ENCODE measurements at regions not wholly inside any gene's neighbourhood (a gene's known extent, or its start where the extent isn't known, plus 50 kb on each side); places are given as distances from the start of the nearest gene placed in this dataset.
"Not testable (repeated sequence)": the region's sequence is repeated elsewhere in the genome, so short reads cannot be mapped to it uniquely, and the experiment has no call there.

- Histone ChIP-seq H3K4me1 (ENCODE audit: control insufficient read depth in 1 of 2, insufficient read depth in 2 of 2, low read length in 2 of 2) (no peaks in the 10 kb centered on the region), H3K27me3 (ENCODE audit: control insufficient read depth in 1 of 2, insufficient read depth in 2 of 2, low read length in 2 of 2) (no peaks in the 10 kb centered on the region), H3K36me3 (ENCODE audit: control insufficient read depth in 1 of 2, insufficient read depth in 2 of 2, low read length in 2 of 2) (no peaks in the 10 kb centered on the region), H3K27ac (ENCODE audit: low read depth, low read length) (no peak overlapping the region), H3K9me3 (ENCODE audit: control insufficient read depth in 1 of 2, low read length in 2 of 2) (no peaks in the 10 kb centered on the region), H3K4me3 (ENCODE audit: low read depth in 1 of 2, low read length in 2 of 2) (no peak overlapping the region), H3K9ac (ENCODE audit: low read depth in 1 of 2, low read length in 2 of 2) (no peak overlapping the region)
These were observed 297.4 kb upstream of the DKK2 start for GRCh38 chr4:107333518-107333917.

GRCh38 chr4:107332656-107333055 lies 296.5 kb upstream of the DKK2 start:
- H3K4me3 ChIP-seq (ENCODE audit: low read depth in 1 of 2, low read length in 2 of 2); H3K36me3 ChIP-seq (ENCODE audit: control insufficient read depth in 1 of 2, insufficient read depth in 2 of 2, low read length in 2 of 2); H3K4me1 ChIP-seq (ENCODE audit: control insufficient read depth in 1 of 2, insufficient read depth in 2 of 2, low read length in 2 of 2); H3K9me3 ChIP-seq (ENCODE audit: control insufficient read depth in 1 of 2, low read length in 2 of 2); H3K27me3 ChIP-seq (ENCODE audit: control insufficient read depth in 1 of 2, insufficient read depth in 2 of 2, low read length in 2 of 2); H3K9ac ChIP-seq (ENCODE audit: low read depth in 1 of 2, low read length in 2 of 2); H3K27ac ChIP-seq (ENCODE audit: low read depth, low read length): not testable (repeated sequence)

GRCh38 chr4:107330916-107331315 lies 294.8 kb upstream of the DKK2 start:
- H3K9ac ChIP-seq (ENCODE audit: low read depth in 1 of 2, low read length in 2 of 2) = no peak overlapping the region
- H3K27me3 ChIP-seq (ENCODE audit: control insufficient read depth in 1 of 2, insufficient read depth in 2 of 2, low read length in 2 of 2) = no peaks in the 10 kb centered on the region
- H3K9me3 ChIP-seq (ENCODE audit: control insufficient read depth in 1 of 2, low read length in 2 of 2) = peaks cover 0 to 8% of the 10 kb centered on the region in 2 donors
- H3K36me3 ChIP-seq (ENCODE audit: control insufficient read depth in 1 of 2, insufficient read depth in 2 of 2, low read length in 2 of 2) = no peaks in the 10 kb centered on the region
- H3K4me1 ChIP-seq (ENCODE audit: control insufficient read depth in 1 of 2, insufficient read depth in 2 of 2, low read length in 2 of 2) = no peaks in the 10 kb centered on the region
- H3K27ac ChIP-seq (ENCODE audit: low read depth, low read length) = no peak overlapping the region
- H3K4me3 ChIP-seq (ENCODE audit: low read depth in 1 of 2, low read length in 2 of 2) = no peak overlapping the region

- Histone ChIP-seq H3K9me3 (ENCODE audit: control insufficient read depth in 1 of 2, low read length in 2 of 2) (no peaks in the 10 kb centered on the region), H3K36me3 (ENCODE audit: control insufficient read depth in 1 of 2, insufficient read depth in 2 of 2, low read length in 2 of 2) (no peaks in the 10 kb centered on the region), H3K4me3 (ENCODE audit: low read depth in 1 of 2, low read length in 2 of 2) (no peak overlapping the region), H3K27me3 (ENCODE audit: control insufficient read depth in 1 of 2, insufficient read depth in 2 of 2, low read length in 2 of 2) (no peaks in the 10 kb centered on the region), H3K9ac (ENCODE audit: low read depth in 1 of 2, low read length in 2 of 2) (no peak overlapping the region), H3K4me1 (ENCODE audit: control insufficient read depth in 1 of 2, insufficient read depth in 2 of 2, low read length in 2 of 2) (no peaks in the 10 kb centered on the region), H3K27ac (ENCODE audit: low read depth, low read length) (no peak overlapping the region)
These were observed 283.3 kb upstream of the DKK2 start for GRCh38 chr4:107319386-107319785.

- Histone ChIP-seq H3K36me3 (ENCODE audit: control insufficient read depth in 1 of 2, insufficient read depth in 2 of 2, low read length in 2 of 2) (no peaks in the 10 kb centered on the region), H3K4me1 (ENCODE audit: control insufficient read depth in 1 of 2, insufficient read depth in 2 of 2, low read length in 2 of 2) (no peaks in the 10 kb centered on the region), H3K9me3 (ENCODE audit: control insufficient read depth in 1 of 2, low read length in 2 of 2) (no peaks in the 10 kb centered on the region), H3K9ac (ENCODE audit: low read depth in 1 of 2, low read length in 2 of 2) (no peak overlapping the region), H3K4me3 (ENCODE audit: low read depth in 1 of 2, low read length in 2 of 2) (no peak overlapping the region), H3K27ac (ENCODE audit: low read depth, low read length) (no peak overlapping the region), H3K27me3 (ENCODE audit: control insufficient read depth in 1 of 2, insufficient read depth in 2 of 2, low read length in 2 of 2) (no peaks in the 10 kb centered on the region)
These were observed 282.0 kb upstream of the DKK2 start for GRCh38 chr4:107318078-107318477.

GRCh38 chr4:107317611-107318010 lies 281.5 kb upstream of the DKK2 start:
- Histone ChIP-seq H3K9me3 (ENCODE audit: control insufficient read depth in 1 of 2, low read length in 2 of 2) (no peaks in the 10 kb centered on the region), H3K9ac (ENCODE audit: low read depth in 1 of 2, low read length in 2 of 2) (no peak overlapping the region), H3K27ac (ENCODE audit: low read depth, low read length) (no peak overlapping the region), H3K4me3 (ENCODE audit: low read depth in 1 of 2, low read length in 2 of 2) (no peak overlapping the region), H3K27me3 (ENCODE audit: control insufficient read depth in 1 of 2, insufficient read depth in 2 of 2, low read length in 2 of 2) (no peaks in the 10 kb centered on the region), H3K4me1 (ENCODE audit: control insufficient read depth in 1 of 2, insufficient read depth in 2 of 2, low read length in 2 of 2) (no peaks in the 10 kb centered on the region), H3K36me3 (ENCODE audit: control insufficient read depth in 1 of 2, insufficient read depth in 2 of 2, low read length in 2 of 2) (no peaks in the 10 kb centered on the region)

- Histone ChIP-seq H3K27ac (ENCODE audit: low read depth, low read length) (no peak overlapping the region), H3K4me3 (ENCODE audit: low read depth in 1 of 2, low read length in 2 of 2) (no peak overlapping the region), H3K27me3 (ENCODE audit: control insufficient read depth in 1 of 2, insufficient read depth in 2 of 2, low read length in 2 of 2) (no peaks in the 10 kb centered on the region), H3K9me3 (ENCODE audit: control insufficient read depth in 1 of 2, low read length in 2 of 2) (no peaks in the 10 kb centered on the region), H3K36me3 (ENCODE audit: control insufficient read depth in 1 of 2, insufficient read depth in 2 of 2, low read length in 2 of 2) (no peaks in the 10 kb centered on the region), H3K4me1 (ENCODE audit: control insufficient read depth in 1 of 2, insufficient read depth in 2 of 2, low read length in 2 of 2) (no peaks in the 10 kb centered on the region), H3K9ac (ENCODE audit: low read depth in 1 of 2, low read length in 2 of 2) (no peak overlapping the region)
These were observed 279.5 kb upstream of the DKK2 start for GRCh38 chr4:107315584-107315983.

GRCh38 chr4:107314156-107314555 lies 278.0 kb upstream of the DKK2 start:
- Histone ChIP-seq H3K9ac (ENCODE audit: low read depth in 1 of 2, low read length in 2 of 2) (no peak overlapping the region), H3K36me3 (ENCODE audit: control insufficient read depth in 1 of 2, insufficient read depth in 2 of 2, low read length in 2 of 2) (no peaks in the 10 kb centered on the region), H3K27ac (ENCODE audit: low read depth, low read length) (no peak overlapping the region), H3K4me1 (ENCODE audit: control insufficient read depth in 1 of 2, insufficient read depth in 2 of 2, low read length in 2 of 2) (no peaks in the 10 kb centered on the region), H3K4me3 (ENCODE audit: low read depth in 1 of 2, low read length in 2 of 2) (no peak overlapping the region), H3K9me3 (ENCODE audit: control insufficient read depth in 1 of 2, low read length in 2 of 2) (no peaks in the 10 kb centered on the region), H3K27me3 (ENCODE audit: control insufficient read depth in 1 of 2, insufficient read depth in 2 of 2, low read length in 2 of 2) (no peaks in the 10 kb centered on the region)

- H3K4me3 ChIP-seq (ENCODE audit: low read depth in 1 of 2, low read length in 2 of 2) = no peak overlapping the region
- no peak overlapping the region for H3K9ac ChIP-seq (ENCODE audit: low read depth in 1 of 2, low read length in 2 of 2)
- no peaks in the 10 kb centered on the region for H3K9me3 ChIP-seq (ENCODE audit: control insufficient read depth in 1 of 2, low read length in 2 of 2)
- H3K36me3 ChIP-seq (ENCODE audit: control insufficient read depth in 1 of 2, insufficient read depth in 2 of 2, low read length in 2 of 2) = no peaks in the 10 kb centered on the region
- no peaks in the 10 kb centered on the region for H3K4me1 ChIP-seq (ENCODE audit: control insufficient read depth in 1 of 2, insufficient read depth in 2 of 2, low read length in 2 of 2)
- H3K27ac ChIP-seq (ENCODE audit: low read depth, low read length) = no peak overlapping the region
- H3K27me3 ChIP-seq (ENCODE audit: control insufficient read depth in 1 of 2, insufficient read depth in 2 of 2, low read length in 2 of 2) = no peaks in the 10 kb centered on the region
These were observed 276.3 kb upstream of the DKK2 start for GRCh38 chr4:107312366-107312765.

- H3K4me1 ChIP-seq (ENCODE audit: control insufficient read depth in 1 of 2, insufficient read depth in 2 of 2, low read length in 2 of 2) = no peaks in the 10 kb centered on the region
- H3K27me3 ChIP-seq (ENCODE audit: control insufficient read depth in 1 of 2, insufficient read depth in 2 of 2, low read length in 2 of 2) = no peaks in the 10 kb centered on the region
- H3K36me3 ChIP-seq (ENCODE audit: control insufficient read depth in 1 of 2, insufficient read depth in 2 of 2, low read length in 2 of 2) = no peaks in the 10 kb centered on the region
- H3K27ac ChIP-seq (ENCODE audit: low read depth, low read length) = no peak overlapping the region
- H3K4me3 ChIP-seq (ENCODE audit: low read depth in 1 of 2, low read length in 2 of 2) = no peak overlapping the region
- no peak overlapping the region for H3K9ac ChIP-seq (ENCODE audit: low read depth in 1 of 2, low read length in 2 of 2)
- H3K9me3 ChIP-seq (ENCODE audit: control insufficient read depth in 1 of 2, low read length in 2 of 2) = no peaks in the 10 kb centered on the region
These were observed 268.7 kb upstream of the DKK2 start for GRCh38 chr4:107304699-107305286.

GRCh38 chr4:107299646-107300045 lies 263.5 kb upstream of the DKK2 start:
- no peak overlapping the region for H3K4me3 ChIP-seq (ENCODE audit: low read depth in 1 of 2, low read length in 2 of 2)
- H3K36me3 ChIP-seq (ENCODE audit: control insufficient read depth in 1 of 2, insufficient read depth in 2 of 2, low read length in 2 of 2) = no peaks in the 10 kb centered on the region
- no peak overlapping the region for H3K27ac ChIP-seq (ENCODE audit: low read depth, low read length)
- H3K4me1 ChIP-seq (ENCODE audit: control insufficient read depth in 1 of 2, insufficient read depth in 2 of 2, low read length in 2 of 2) = no peaks in the 10 kb centered on the region
- H3K27me3 ChIP-seq (ENCODE audit: control insufficient read depth in 1 of 2, insufficient read depth in 2 of 2, low read length in 2 of 2) = no peaks in the 10 kb centered on the region
- no peaks in the 10 kb centered on the region for H3K9me3 ChIP-seq (ENCODE audit: control insufficient read depth in 1 of 2, low read length in 2 of 2)
- no peak overlapping the region for H3K9ac ChIP-seq (ENCODE audit: low read depth in 1 of 2, low read length in 2 of 2)

All from duodenal mucosa (tissue), 2 donors.